ENCODE measurements at regions not wholly inside any gene's neighbourhood (a gene's known extent, or its start where the extent isn't known, plus 50 kb on each side); places are given as distances from the start of the nearest gene placed in this dataset.

- ChIA-PET POLR2A (ENCODE audit: partially characterized antibody) (no interaction called here), CTCF (ENCODE audit: partially characterized antibody) (no interaction called here)
- Histone ChIP-seq H3K4ac (replicated peaks; ENCODE audit: insufficient read length, low read depth, low read length) (no peak overlapping the region), H3K27me3 (replicated peaks in 1 of 4; ENCODE audit: control insufficient read depth in 3 of 4, extremely low read depth in 1 of 4, insufficient read depth in 3 of 4, low read length in 3 of 4) (no peaks in the 10 kb centered on the region), H3K4me1 (replicated peaks in 1 of 4; ENCODE audit: control insufficient read depth in 3 of 4, insufficient read depth in 4 of 4, low read length in 3 of 4) (no peaks in the 10 kb centered on the region), H3K9ac (replicated peaks in 1 of 4; ENCODE audit: extremely low read depth in 1 of 4, low read depth in 3 of 4, low read length in 3 of 4) (no peak overlapping the region), H3K23ac (ENCODE audit: insufficient read length) (no peak overlapping the region), H4K91ac (replicated peaks; ENCODE audit: insufficient read length, low read length) (no peak overlapping the region), H3K36me3 (ENCODE audit: control insufficient read depth in 2 of 4, insufficient read depth in 4 of 4, low read length in 3 of 4) (no peaks in the 10 kb centered on the region), H4K8ac (ENCODE audit: extremely low read depth, insufficient read depth, low read length) (no peak overlapping the region), H3K14ac (ENCODE audit: insufficient read length) (no peak overlapping the region), H3K4me2 (ENCODE audit: insufficient read depth in 1 of 2, low read depth in 2 of 2, low read length in 2 of 2) (no peak overlapping the region), H3K9me3 (ENCODE audit: insufficient read depth in 2 of 2, low read depth in 1 of 2, low read length in 1 of 2) (no peaks in the 10 kb centered on the region), H2BK5ac (ENCODE audit: low read depth, low read length) (no peak overlapping the region), H2BK20ac (ENCODE audit: low read length) (no peak overlapping the region), H2BK120ac (replicated peaks; ENCODE audit: low read depth, low read length) (no peak overlapping the region), H2BK12ac (ENCODE audit: low read depth, low read length) (no peak overlapping the region), H3K56ac (replicated peaks; ENCODE audit: insufficient read length, low read depth, low read length) (no peak overlapping the region), H4K5ac (ENCODE audit: insufficient read length, low read depth, low read length) (no peak overlapping the region), H3K27ac (ENCODE audit: low read depth, low read length) (no peak overlapping the region), H3K4me3 (ENCODE audit: extremely low read depth in 1 of 4, insufficient read depth in 2 of 4, low read depth in 3 of 4, low read length in 4 of 4) (no peak overlapping the region), H4K20me1 (replicated peaks in 1 of 2; ENCODE audit: control insufficient read depth in 1 of 2, insufficient read depth in 2 of 2, low read length in 2 of 2) (no peaks in the 10 kb centered on the region), H2AFZ (ENCODE audit: low read length) (no peak overlapping the region), H3K79me2 (ENCODE audit: control insufficient read depth in 1 of 2, insufficient read depth in 2 of 2, low read length in 2 of 2) (no peaks in the 10 kb centered on the region), H3K79me1 (ENCODE audit: low read depth, low read length) (no peaks in the 10 kb centered on the region), H3K23me2 (ENCODE audit: low read depth, low read length) (no peaks in the 10 kb centered on the region), H2BK15ac (ENCODE audit: low read length) (no peak overlapping the region), H3K18ac (ENCODE audit: extremely low read depth, low read length) (no peak overlapping the region), H2AK5ac (ENCODE audit: low read depth, low read length) (no peak overlapping the region)
- DNase-seq (ENCODE audit: low read depth in 1 of 2, low spot score in 2 of 2) = no peak
- 80% methylated on average over 1 of the region's 1 CpG; no CpG with 5 or more reads in 1 of the 2 experiments for WGBS, 2 experiments (ENCODE audit: extremely low coverage in 1 of 2, insufficient coverage in 1 of 2, insufficient read length in 1 of 2, insufficient replicate concordance in 2 of 2, low coverage in 1 of 2, low lambda C conversion rate in 2 of 2, missing lambda C conversion rate in 1 of 2)
- FAIRE-seq = no peak
- no peak for TF ChIP-seq SP1 (IDR thresholded peaks at IDR 0.05; ENCODE audit: low read depth, low read length)
- TF ChIP-seq HDAC2 (IDR thresholded peaks at IDR 0.05; ENCODE audit: borderline replicate concordance in 1 of 2, low read depth in 2 of 2, low read length in 2 of 2) = no peak
- no peak for TF ChIP-seq HDAC6 (IDR thresholded peaks at IDR 0.05; ENCODE audit: low read depth, low read length)
- TF ChIP-seq SIX5 (IDR thresholded peaks at IDR 0.05; ENCODE audit: low read depth, low read length) = no peak
These were observed 623.8 kb downstream of the TENT5A start for GRCh38 chr6:81128671-81129070.

Data from H1 (cell line).